ENCODE measurements at regions not wholly inside any gene's neighbourhood (a gene's known extent, or its start where the extent isn't known, plus 50 kb on each side); places are given as distances from the start of the nearest gene placed in this dataset.

DNA sequence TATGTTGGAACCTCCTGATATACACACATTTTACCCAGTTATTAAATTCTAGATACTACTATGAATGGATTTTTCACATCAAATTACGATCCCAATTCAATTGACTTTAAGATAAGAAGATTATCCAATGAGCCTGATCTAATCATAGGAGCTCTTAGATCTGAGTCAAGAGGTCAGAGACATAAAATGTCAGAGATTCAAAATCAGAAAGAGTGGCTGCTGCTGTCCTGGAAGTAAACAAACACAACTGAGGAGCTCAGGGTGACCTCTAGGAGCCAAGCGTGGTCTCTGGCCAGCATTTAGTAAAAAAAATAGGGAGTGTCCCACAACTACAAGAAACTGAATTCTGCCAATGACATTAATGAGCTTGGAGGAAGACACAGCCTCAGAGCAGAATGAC, 557.1 kb upstream of the CBLB start:
- Mint-ChIP-seq H3K27me3 (ENCODE audit: insufficient read depth) (no peaks in the 10 kb centered on the region), H3K9me3 (no peaks in the 10 kb centered on the region), H3K4me1 (peaks cover 19% of the 10 kb centered on the region), H3K4me3 (no peak overlapping the region), H3K27ac (no peak overlapping the region), H3K36me3 (ENCODE audit: low read depth) (peaks cover 3% of the 10 kb centered on the region)
- no peaks in the 10 kb centered on the region for H3K9me3 ChIP-seq (ENCODE audit: control insufficient read depth, low read length)
- H3K4me1 ChIP-seq (ENCODE audit: control insufficient read depth, insufficient read depth, low read length) = peaks cover 3% of the 10 kb centered on the region
- H3K27me3 ChIP-seq (ENCODE audit: control insufficient read depth, insufficient read depth, low read length, poor library complexity, severe bottlenecking) = no peaks in the 10 kb centered on the region
- no peak overlapping the region for H3K27ac ChIP-seq (ENCODE audit: low read depth, low read length)
- 86 to 95% methylated on average over 1 to 2 of the region's 2 CpGs for WGBS, 2 experiments (ENCODE audit: insufficient coverage in 1 of 2, insufficient read length in 1 of 2)
- TF ChIP-seq CTCF (conservative IDR thresholded peaks at IDR 0.05) = no peak
- no peak overlapping the region for H3K9ac ChIP-seq (ENCODE audit: extremely low read depth, low read length, poor library complexity, severe bottlenecking)
- no peak for DNase-seq
- H3K4me3 ChIP-seq (ENCODE audit: low read length) = no peak overlapping the region
- no peaks in the 10 kb centered on the region for H3K36me3 ChIP-seq (ENCODE audit: control insufficient read depth, insufficient read depth, low read length)

- Mint-ChIP-seq H3K9me3 (no peaks in the 10 kb centered on the region), H3K4me1 (peaks cover 19% of the 10 kb centered on the region), H3K27ac (no peak overlapping the region), H3K36me3 (ENCODE audit: low read depth) (peaks cover 3% of the 10 kb centered on the region), H3K4me3 (no peak overlapping the region), H3K27me3 (ENCODE audit: insufficient read depth) (no peaks in the 10 kb centered on the region)
- H3K4me3 ChIP-seq (ENCODE audit: low read length) = no peak overlapping the region
- H3K36me3 ChIP-seq (ENCODE audit: control insufficient read depth, insufficient read depth, low read length) = no peaks in the 10 kb centered on the region
- 98 to 100% methylated on average over 1 to 2 of the region's 2 CpGs for WGBS, 2 experiments (ENCODE audit: insufficient coverage in 1 of 2, insufficient read length in 1 of 2)
- H3K4me1 ChIP-seq (ENCODE audit: control insufficient read depth, insufficient read depth, low read length) = peaks cover 3% of the 10 kb centered on the region
- H3K27me3 ChIP-seq (ENCODE audit: control insufficient read depth, insufficient read depth, low read length, poor library complexity, severe bottlenecking) = no peaks in the 10 kb centered on the region
- no peak for DNase-seq
- no peak overlapping the region for H3K27ac ChIP-seq (ENCODE audit: low read depth, low read length)
- H3K9me3 ChIP-seq (ENCODE audit: control insufficient read depth, low read length) = no peaks in the 10 kb centered on the region
- no peak for TF ChIP-seq CTCF (conservative IDR thresholded peaks at IDR 0.05)
- H3K9ac ChIP-seq (ENCODE audit: extremely low read depth, low read length, poor library complexity, severe bottlenecking) = no peak overlapping the region
Measured at GRCh38 chr3:106428565-106428994, 559.8 kb upstream of the CBLB start.

- no peak overlapping the region for H3K4me3 ChIP-seq (ENCODE audit: low read length)
- peaks cover 5% of the 10 kb centered on the region for H3K4me1 Mint-ChIP-seq
- H3K27me3 Mint-ChIP-seq (ENCODE audit: insufficient read depth) = no peaks in the 10 kb centered on the region
- no peaks in the 10 kb centered on the region for H3K4me1 ChIP-seq (ENCODE audit: control insufficient read depth, insufficient read depth, low read length)
- H3K9ac ChIP-seq (ENCODE audit: extremely low read depth, low read length, poor library complexity, severe bottlenecking) = no peak overlapping the region
- no peak overlapping the region for H3K27ac ChIP-seq (ENCODE audit: low read depth, low read length)
- no peak overlapping the region for H3K4me3 Mint-ChIP-seq
- no peaks in the 10 kb centered on the region for H3K36me3 ChIP-seq (ENCODE audit: control insufficient read depth, insufficient read depth, low read length)
- WGBS, 2 experiments (ENCODE audit: insufficient coverage in 1 of 2, insufficient read length in 1 of 2) = 91 to 92% methylated on average over 6 to 7 of the region's 7 CpGs
- H3K36me3 Mint-ChIP-seq (ENCODE audit: low read depth) = peaks cover 3% of the 10 kb centered on the region
- H3K9me3 ChIP-seq (ENCODE audit: control insufficient read depth, low read length) = no peaks in the 10 kb centered on the region
- no peak for DNase-seq
- no peak for TF ChIP-seq CTCF (conservative IDR thresholded peaks at IDR 0.05)
- no peaks in the 10 kb centered on the region for H3K27me3 ChIP-seq (ENCODE audit: control insufficient read depth, insufficient read depth, low read length, poor library complexity, severe bottlenecking)
- H3K9me3 Mint-ChIP-seq = no peaks in the 10 kb centered on the region
- H3K27ac Mint-ChIP-seq = no peak overlapping the region
Measured at GRCh38 chr3:106431721-106432120, 562.9 kb upstream of the CBLB start.

All from endodermal cell (in vitro differentiated cells).